Neural crest cell (in vitro differentiated cells): ENCODE measurements at regions not wholly inside any gene's neighbourhood (a gene's known extent, or its start where the extent isn't known, plus 50 kb on each side); places are given as distances from the start of the nearest gene placed in this dataset.

Source experiments
- DNase-seq: peaks from one replicate; pipeline ENCODE4 v3.0.0; 2021; ENCODE audit warnings: low read depth, mixed read lengths, low spot score
- H3K27ac Mint-ChIP-seq: one replicate; pipeline ENCODE4 v1.8.0; 2021; ENCODE audit warnings: mild to moderate bottlenecking, mixed read lengths; ENCODE audit not compliant: unreplicated experiment
- H3K27me3 Mint-ChIP-seq: 2 replicates; pipeline ENCODE4 v1.8.0; 2021; ENCODE audit warnings: low read depth, mild to moderate bottlenecking, mixed read lengths
- H3K36me3 Mint-ChIP-seq: 2 replicates; pipeline ENCODE4 v1.8.0; 2021; ENCODE audit warnings: low read depth, mild to moderate bottlenecking, mixed read lengths
- H3K4me1 Mint-ChIP-seq: 2 replicates; pipeline ENCODE4 v1.8.0; 2021; ENCODE audit warnings: mixed read lengths
- H3K4me3 Mint-ChIP-seq: one replicate; pipeline ENCODE4 v1.8.0; 2021; ENCODE audit warnings: mild to moderate bottlenecking, mixed read lengths
- H3K9me3 Mint-ChIP-seq: 2 replicates; pipeline ENCODE4 v1.8.0; 2021; ENCODE audit warnings: mixed read lengths
- CTCF ChIP-seq: fragments of 200-600 bp; sonication (generic); conservative IDR thresholded peaks from 2 replicates; pipeline ENCODE4 v1.5.0; 2021; ENCODE audit warnings: antibody characterized with exemption, mild to moderate bottlenecking

- no peak for TF ChIP-seq CTCF
- Mint-ChIP-seq H3K4me1 (peaks cover 21% of the 10 kb centered on the region), H3K4me3 (no peak overlapping the region), H3K36me3 (no peaks in the 10 kb centered on the region), H3K9me3 (no peaks in the 10 kb centered on the region), H3K27me3 (peaks cover 3% of the 10 kb centered on the region), H3K27ac (no peak overlapping the region)
- DNase-seq, result no peak
Observed at GRCh38 chr2:238793801-238794449, 54.0 kb upstream of the TWIST2 start.

- H3K4me1 Mint-ChIP-seq, result peaks cover 2% of the 10 kb centered on the region
- DNase-seq, result no peak
- H3K27ac Mint-ChIP-seq, result peak overlapping the region; percentile 90
- no peaks in the 10 kb centered on the region for H3K36me3 Mint-ChIP-seq
- no peak overlapping the region for H3K4me3 Mint-ChIP-seq
- H3K9me3 Mint-ChIP-seq, result no peaks in the 10 kb centered on the region
- H3K27me3 Mint-ChIP-seq, result peaks cover 3% of the 10 kb centered on the region
- TF ChIP-seq CTCF, result no peak
Observed at GRCh38 chr2:238796223-238796885, 51.5 kb upstream of the TWIST2 start.

GRCh38 chr2:238797537-238797936 lies 50.3 kb upstream of the TWIST2 start:
- Mint-ChIP-seq H3K27me3 (peaks cover 3% of the 10 kb centered on the region), H3K4me1 (no peaks in the 10 kb centered on the region), H3K9me3 (no peaks in the 10 kb centered on the region), H3K4me3 (no peak overlapping the region), H3K36me3 (no peaks in the 10 kb centered on the region), H3K27ac (no peak overlapping the region)
- no peak for DNase-seq
- no peak for TF ChIP-seq CTCF
